Cardiac muscle cell (in vitro differentiated cells and primary cell): ENCODE measurements at regions not wholly inside any gene's neighbourhood (a gene's known extent, or its start where the extent isn't known, plus 50 kb on each side); places are given as distances from the start of the nearest gene placed in this dataset.
A peak's percentile ranks its signal among the peaks of the same experiment; 100 is the strongest.
"Not testable (repeated sequence)": the region's sequence is repeated elsewhere in the genome, so short reads cannot be mapped to it uniquely, and the experiment has no call there.

Experiments used
- DNase-seq, 2 donors: peaks; one replicate each; pipeline versions ENCODE4 v3.0.0 to v3.0.0-alpha.2; 2010 to 2017; ENCODE audit warnings: low read depth in 1 of 2, low spot score in 1 of 2
- H3K27ac ChIP-seq: fragments of 200-600 bp; sonication (generic); 2 replicates; pipeline ENCODE4 v1.5.1; 2016
- H3K27me3 ChIP-seq: fragments of 200-600 bp; sonication (generic); 2 replicates; pipeline ENCODE4 v1.6.0; 2016; ENCODE audit warnings: control low read depth
- H3K36me3 ChIP-seq: fragments of 200-600 bp; sonication (generic); 2 replicates; pipeline ENCODE4 v1.5.1; 2016; ENCODE audit warnings: control low read depth
- H3K4me1 ChIP-seq: fragments of 200-600 bp; sonication (generic); 2 replicates; pipeline ENCODE4 v1.8.1; 2017; ENCODE audit warnings: low read depth, mild to moderate bottlenecking, mixed run types
- H3K4me3 ChIP-seq: fragments of 200-600 bp; sonication (generic); 2 replicates; pipeline ENCODE4 v1.5.1; 2016; ENCODE audit warnings: mild to moderate bottlenecking
- H3K9me3 ChIP-seq: fragments of 200-600 bp; sonication (generic); 2 replicates; pipeline ENCODE4 v1.5.1; 2017; ENCODE audit warnings: low read depth, mild to moderate bottlenecking, control low read depth
- TF ChIP-seq, protein P1 (sequence below): IDR thresholded peaks from 2 replicates; pipeline ENCODE4 v1.5.1; 2012; ENCODE audit warnings: low read depth, mild to moderate bottlenecking, low read length

DNA sequence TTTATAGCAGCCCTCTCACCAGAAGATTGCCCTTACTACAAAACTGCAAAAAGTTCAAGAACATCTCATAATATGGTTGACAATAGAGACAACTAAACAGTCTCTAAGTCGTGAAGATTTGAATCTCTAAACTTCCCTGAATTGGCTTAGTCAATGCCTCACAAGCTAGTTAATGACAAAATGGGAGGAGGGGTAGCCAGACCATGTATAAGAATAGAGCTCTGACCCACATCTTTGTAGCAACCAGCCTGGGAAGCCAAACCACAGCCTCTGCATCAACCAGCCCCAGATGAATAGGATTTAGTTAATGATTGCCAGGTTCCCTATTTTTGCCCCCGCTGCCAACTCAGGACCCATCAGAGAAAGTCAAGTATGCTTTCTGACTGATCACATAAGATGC, 1265.9 kb upstream of the PCDH10 start:
- DNase-seq, H3K4me1 ChIP-seq: not testable (repeated sequence)

GRCh38 chr4:131925662-131926061, 1223.4 kb upstream of the PCDH10 start:
- not testable (repeated sequence) for H3K27ac ChIP-seq, DNase-seq

More for the DNA sequence above, 1265.9 kb upstream of the PCDH10 start:
- not testable (repeated sequence) for H3K36me3 ChIP-seq, H3K27me3 ChIP-seq, H3K9me3 ChIP-seq, H3K4me3 ChIP-seq, H3K27ac ChIP-seq

DNA sequence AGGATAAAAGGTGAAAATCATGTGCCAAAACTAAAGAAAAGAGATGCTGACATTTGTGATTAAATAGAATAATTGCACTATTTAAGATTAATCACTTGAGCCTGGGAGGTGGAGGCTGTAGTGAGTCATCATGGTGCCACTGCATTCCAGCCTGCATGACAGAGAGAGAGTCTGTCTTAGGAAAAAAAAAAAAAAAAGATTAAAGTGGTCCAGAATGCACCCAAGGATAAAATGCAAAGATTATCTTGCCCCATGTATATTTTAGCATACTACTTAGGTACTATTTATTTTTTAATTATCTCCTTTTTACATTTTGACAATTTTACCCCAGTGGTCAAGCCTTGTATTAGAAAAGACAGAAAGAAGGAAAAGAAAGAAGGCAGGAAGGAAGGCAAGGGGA, 1181.4 kb upstream of the PCDH10 start:
- not testable (repeated sequence) for H3K4me1 ChIP-seq, H3K9me3 ChIP-seq, H3K36me3 ChIP-seq, H3K27ac ChIP-seq, H3K4me3 ChIP-seq, H3K27me3 ChIP-seq
- peak in 1 of 2 donors; percentile 35 for DNase-seq

More at GRCh38 chr4:131925662-131926061, 1223.4 kb upstream of the PCDH10 start:
- H3K4me1 ChIP-seq, H3K36me3 ChIP-seq, H3K27me3 ChIP-seq, H3K9me3 ChIP-seq, H3K4me3 ChIP-seq: not testable (repeated sequence)

DNA sequence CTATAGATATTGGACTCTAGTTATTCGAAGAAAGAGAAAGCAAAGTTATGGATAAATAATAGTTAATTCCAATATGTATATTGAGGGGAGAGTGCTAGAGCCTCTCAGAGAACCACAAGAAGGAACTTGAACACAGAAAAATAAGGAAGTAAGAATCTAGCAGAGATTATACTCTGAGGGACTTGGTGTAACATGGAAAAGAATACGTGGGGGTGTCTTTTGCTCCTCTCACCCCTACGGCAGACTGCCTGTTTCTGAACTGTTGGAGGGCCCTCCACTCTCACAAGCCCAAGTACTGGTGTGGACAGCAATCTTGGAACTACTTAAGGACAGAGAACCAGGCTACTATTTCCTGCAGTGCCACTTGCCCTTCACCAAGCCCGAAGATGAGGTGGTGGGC, 1174.4 kb upstream of the PCDH10 start:
- TF ChIP-seq, protein P1, sequence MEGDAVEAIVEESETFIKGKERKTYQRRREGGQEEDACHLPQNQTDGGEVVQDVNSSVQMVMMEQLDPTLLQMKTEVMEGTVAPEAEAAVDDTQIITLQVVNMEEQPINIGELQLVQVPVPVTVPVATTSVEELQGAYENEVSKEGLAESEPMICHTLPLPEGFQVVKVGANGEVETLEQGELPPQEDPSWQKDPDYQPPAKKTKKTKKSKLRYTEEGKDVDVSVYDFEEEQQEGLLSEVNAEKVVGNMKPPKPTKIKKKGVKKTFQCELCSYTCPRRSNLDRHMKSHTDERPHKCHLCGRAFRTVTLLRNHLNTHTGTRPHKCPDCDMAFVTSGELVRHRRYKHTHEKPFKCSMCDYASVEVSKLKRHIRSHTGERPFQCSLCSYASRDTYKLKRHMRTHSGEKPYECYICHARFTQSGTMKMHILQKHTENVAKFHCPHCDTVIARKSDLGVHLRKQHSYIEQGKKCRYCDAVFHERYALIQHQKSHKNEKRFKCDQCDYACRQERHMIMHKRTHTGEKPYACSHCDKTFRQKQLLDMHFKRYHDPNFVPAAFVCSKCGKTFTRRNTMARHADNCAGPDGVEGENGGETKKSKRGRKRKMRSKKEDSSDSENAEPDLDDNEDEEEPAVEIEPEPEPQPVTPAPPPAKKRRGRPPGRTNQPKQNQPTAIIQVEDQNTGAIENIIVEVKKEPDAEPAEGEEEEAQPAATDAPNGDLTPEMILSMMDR: no peak

DNA sequence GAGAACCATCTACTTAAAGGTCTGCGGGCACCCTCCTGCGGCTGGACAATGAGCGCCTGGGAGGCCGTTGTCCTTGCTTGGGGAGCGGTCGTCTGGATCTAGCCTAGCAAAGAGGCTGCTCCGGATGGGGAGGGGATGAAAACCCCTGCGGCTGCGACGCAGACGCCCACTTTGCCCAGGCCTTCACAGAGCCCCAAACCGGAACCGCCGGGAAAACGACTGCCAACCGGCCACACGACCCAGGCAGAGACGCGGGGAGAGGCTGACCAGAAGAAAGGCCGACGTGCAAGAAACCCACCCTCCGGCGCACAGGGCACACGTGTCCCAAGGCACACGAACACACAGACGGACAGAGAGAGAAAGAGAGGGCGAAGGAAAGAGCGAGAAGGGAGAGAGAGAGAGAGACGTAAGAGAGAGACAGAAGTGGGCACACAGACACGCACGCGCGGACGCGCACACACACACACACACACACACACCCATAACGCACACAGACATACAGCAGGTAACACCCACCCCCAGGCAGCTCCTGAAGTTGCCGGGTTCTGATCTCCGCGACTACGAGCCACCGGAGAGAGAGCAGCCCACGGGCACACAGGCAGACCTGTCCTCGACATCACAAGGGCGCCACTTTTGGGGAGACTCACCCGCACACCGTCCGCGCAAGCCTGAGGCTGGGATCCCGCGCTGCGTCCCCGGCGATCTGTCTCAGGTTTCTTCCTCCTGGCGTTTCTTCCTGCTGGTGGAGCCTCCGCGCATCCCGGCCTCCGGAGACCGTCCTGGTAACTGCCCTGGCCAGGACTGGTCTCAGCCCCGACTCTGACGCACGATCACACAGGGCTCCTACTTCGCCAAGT, 1173.6 kb upstream of the PCDH10 start:
- not testable (repeated sequence) for H3K27me3 ChIP-seq, H3K36me3 ChIP-seq, H3K4me1 ChIP-seq, H3K27ac ChIP-seq, H3K9me3 ChIP-seq, H3K4me3 ChIP-seq
- DNase-seq: peak in 1 of 2 donors; percentile 48

More for the DNA sequence above, 1174.4 kb upstream of the PCDH10 start:
- Histone ChIP-seq H3K27ac (no peak overlapping the region), H3K9me3 (no peaks in the 10 kb centered on the region), H3K4me3 (no peak overlapping the region), H3K27me3 (no peaks in the 10 kb centered on the region), H3K4me1 (no peaks in the 10 kb centered on the region), H3K36me3 (no peaks in the 10 kb centered on the region)
- DNase-seq: peak in 1 of 2 donors; percentile 12

DNA sequence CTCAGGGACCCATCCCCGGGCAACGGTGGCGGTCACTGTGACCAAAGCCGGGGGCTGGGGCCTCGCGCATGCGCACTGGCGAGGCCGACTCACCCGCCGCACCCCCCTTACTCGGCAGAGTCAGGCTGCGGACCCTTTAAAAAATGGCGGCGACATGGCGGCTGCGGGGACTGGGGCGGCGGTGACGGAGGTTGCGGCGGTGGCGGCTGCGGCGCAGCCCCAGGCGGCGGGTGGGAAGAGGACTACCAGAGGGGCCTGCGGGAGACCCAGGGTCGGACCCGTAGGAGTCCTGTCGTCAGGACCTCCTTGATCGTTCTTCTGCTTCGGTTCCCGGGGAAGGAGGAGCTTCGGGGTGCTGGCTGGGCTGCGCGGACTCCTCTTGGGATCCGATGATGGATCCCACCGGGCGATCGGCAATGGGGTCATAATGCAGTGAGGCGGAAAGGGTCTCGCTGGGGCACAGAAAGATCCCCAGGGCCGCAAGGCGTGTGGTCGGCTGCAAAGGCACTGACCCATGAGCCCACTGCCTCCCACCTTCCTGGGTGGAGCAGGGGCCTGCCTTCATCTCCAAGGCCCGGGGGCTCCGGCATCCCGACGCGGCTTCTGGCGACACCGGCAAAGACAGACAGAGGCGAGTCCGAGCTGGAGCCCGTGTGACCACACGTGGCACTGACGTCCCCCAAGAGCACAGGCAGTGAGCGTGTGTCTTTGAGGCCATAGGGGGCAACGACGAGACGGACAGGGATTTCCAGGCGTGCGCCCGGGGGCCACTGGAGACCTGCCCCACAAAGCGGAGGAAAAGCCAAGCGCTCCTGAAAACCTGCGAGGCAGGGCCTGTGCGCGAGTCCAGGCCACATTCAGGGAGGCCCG, 1172.7 kb upstream of the PCDH10 start:
- H3K27me3 ChIP-seq, H3K4me1 ChIP-seq, H3K4me3 ChIP-seq, H3K36me3 ChIP-seq, H3K9me3 ChIP-seq, H3K27ac ChIP-seq: not testable (repeated sequence)
- peak in 1 of 2 donors; percentile 16 for DNase-seq

GRCh38 chr4:131978120-131978519, 1171.0 kb upstream of the PCDH10 start:
- Histone ChIP-seq H3K4me3 (no peak overlapping the region), H3K27ac (no peak overlapping the region), H3K4me1 (no peaks in the 10 kb centered on the region), H3K27me3 (no peaks in the 10 kb centered on the region), H3K36me3 (no peaks in the 10 kb centered on the region), H3K9me3 (no peaks in the 10 kb centered on the region)
- TF ChIP-seq, protein P1: no peak
- no peak for DNase-seq

GRCh38 chr4:131989576-131989975, 1159.5 kb upstream of the PCDH10 start:
- DNase-seq: no peak
- no peak overlapping the region for H3K4me3 ChIP-seq
- no peak overlapping the region for H3K27ac ChIP-seq
- H3K9me3 ChIP-seq: no peaks in the 10 kb centered on the region
- H3K36me3 ChIP-seq: no peaks in the 10 kb centered on the region
- H3K27me3 ChIP-seq: no peaks in the 10 kb centered on the region
- TF ChIP-seq, protein P1: no peak
- no peaks in the 10 kb centered on the region for H3K4me1 ChIP-seq
